NB4 (cell line): ENCODE measurements at regions not wholly inside any gene's neighbourhood (a gene's known extent, or its start where the extent isn't known, plus 50 kb on each side); places are given as distances from the start of the nearest gene placed in this dataset.

Experiments used
- CTCF ChIP-seq: IDR thresholded peaks from one replicate; pipeline ENCODE4 v1.5.1; 2012; ENCODE audit warnings: low read depth, low read length
- MAX ChIP-seq: IDR thresholded peaks from 2 replicates; pipeline ENCODE4 v1.6.1; 2011; ENCODE audit warnings: low read depth, low read length
- MYC ChIP-seq: IDR thresholded peaks from 2 replicates; pipeline ENCODE4 v1.6.1; 2011; ENCODE audit warnings: low read depth, low read length
- POLR2A ChIP-seq: IDR thresholded peaks from 2 replicates; pipeline ENCODE4 v1.6.1; 2011; ENCODE audit warnings: mild to moderate bottlenecking; ENCODE audit not compliant: insufficient read length; ENCODE audit errors: extremely low read depth

- TF ChIP-seq CTCF, result no peak
- no peak for TF ChIP-seq POLR2A
- TF ChIP-seq MAX, result no peak
- no peak for TF ChIP-seq MYC
Observed at GRCh38 chrX:36753602-36754001, 254.6 kb upstream of the FAM47C start.
